CD4-positive, alpha-beta T cell (primary cell): ENCODE measurements at regions not wholly inside any gene's neighbourhood (a gene's known extent, or its start where the extent isn't known, plus 50 kb on each side); places are given as distances from the start of the nearest gene placed in this dataset.

Source experiments
- ATAC-seq: fragments of 200-7000 bp; cut with Tn5 transposase; one replicate; pipeline ENCODE4 v1.10.0; 2022; ENCODE audit warnings: mild to moderate bottlenecking; ENCODE audit not compliant: poor library complexity
- CTCF ChIA-PET: fragments of 350-600 bp; sonication (Branson Sonifier 250); formaldehyde crosslinking; loops from one replicate; lab custom pipeline; 2021; ENCODE audit warnings: antibody characterized with exemption, inconsistent platforms; lab: Charles Lee
- POLR2A ChIA-PET: fragments of 350-600 bp; sonication (Branson Sonifier 250); formaldehyde crosslinking; loops from one replicate; lab custom pipeline; 2021; ENCODE audit warnings: antibody characterized with exemption, inconsistent platforms; lab: Charles Lee
- DNase-seq, 14 experiments: peaks; one replicate each; pipeline ENCODE4 v3.0.0-alpha.2; 2013 to 2020; ENCODE audit warnings: mixed read lengths in 2 of 14
- H3K27ac ChIP-seq, 2 donors: one replicate each; pipeline versions ENCODE4 v1.5.1 to v1.7.0; 2013; ENCODE audit warnings: low read length in 2 of 2, low read depth in 1 of 2, mild to moderate bottlenecking in 1 of 2
- H3K27me3 ChIP-seq, 2 experiments: 1 replicate in 1 of 2; 2 replicates in 1 of 2; pipeline versions ENCODE4 v1.6.1 to v1.7.0; 2013; ENCODE audit warnings: low read length in 2 of 2, control low read depth in 1 of 2, mild to moderate bottlenecking in 1 of 2, moderate library complexity in 1 of 2; ENCODE audit not compliant: insufficient read depth in 2 of 2, control insufficient read depth in 1 of 2
- H3K36me3 ChIP-seq: one replicate; pipeline ENCODE4 v1.6.1; 2013; ENCODE audit warnings: low read length, control low read depth; ENCODE audit not compliant: insufficient read depth
- H3K4me1 ChIP-seq: one replicate; pipeline ENCODE4 v1.6.1; 2013; ENCODE audit warnings: low read length, control low read depth; ENCODE audit not compliant: insufficient read depth
- H3K4me3 ChIP-seq: one replicate; pipeline ENCODE4 v1.5.1; 2013; ENCODE audit warnings: mild to moderate bottlenecking, low read length, moderate library complexity
- H3K9me3 ChIP-seq, 2 experiments: 1 replicate in 1 of 2; 2 replicates in 1 of 2; pipeline versions ENCODE4 v1.6.1 to v1.7.0; 2013; ENCODE audit warnings: low read length in 2 of 2, mild to moderate bottlenecking in 2 of 2, control low read depth in 1 of 2, moderate library complexity in 1 of 2; ENCODE audit not compliant: control insufficient read depth in 1 of 2, insufficient read depth in 1 of 2
- H3K27ac Mint-ChIP-seq: one replicate; pipeline ENCODE4 v1.8.0; 2020; ENCODE audit warnings: mixed read lengths
- H3K27me3 Mint-ChIP-seq: one replicate; pipeline ENCODE4 v1.8.0; 2021; ENCODE audit warnings: mixed read lengths
- H3K36me3 Mint-ChIP-seq: one replicate; pipeline ENCODE4 v1.8.0; 2021; ENCODE audit warnings: low read depth, mixed read lengths
- H3K4me1 Mint-ChIP-seq: one replicate; pipeline ENCODE4 v1.8.0; 2021; ENCODE audit warnings: low read depth, mixed read lengths
- H3K4me3 Mint-ChIP-seq: one replicate; pipeline ENCODE4 v1.8.0; 2020; ENCODE audit warnings: mild to moderate bottlenecking, mixed read lengths
- H3K9me3 Mint-ChIP-seq: one replicate; pipeline ENCODE4 v1.8.0; 2020; ENCODE audit warnings: mixed read lengths
- CTCF ChIP-seq: fragments of 200-600 bp; IDR thresholded peaks from one replicate; pipeline ENCODE4 v1.8.0; 2022; ENCODE audit warnings: antibody characterized with exemption, mild to moderate bottlenecking
- intact Hi-C, 2 experiments: fragments of 100-400 bp; cut with DNase I in 1 of 2; cut with micrococcal nuclease in 1 of 2; formaldehyde crosslinking; loops; one replicate each; pipeline versions ENCODE4 v1.15.1 to v1.9.0; 2023 to 2025; cut with DNase I, micrococcal nuclease

GRCh38 chr18:68402784-68403183 is 312.1 kb downstream of the TMX3 start:
- POLR2A ChIA-PET: no interaction called here
- ATAC-seq (no peak), DNase-seq (no peak)
- Mint-ChIP-seq H3K4me1 (no peaks in the 10 kb centered on the region), H3K27me3 (no peaks in the 10 kb centered on the region), H3K4me3 (no peak overlapping the region), H3K27ac (no peak overlapping the region), H3K36me3 (no peaks in the 10 kb centered on the region), H3K9me3 (no peaks in the 10 kb centered on the region)
- H3K36me3 ChIP-seq: no peaks in the 10 kb centered on the region
- no peaks in the 10 kb centered on the region for H3K4me1 ChIP-seq
- H3K27me3 ChIP-seq: no peaks in the 10 kb centered on the region
- H3K9me3 ChIP-seq: no peaks in the 10 kb centered on the region
- H3K27ac ChIP-seq: no peak overlapping the region
- no peak for TF ChIP-seq CTCF
- H3K4me3 ChIP-seq: no peak overlapping the region
- intact Hi-C loops: no loop called here
- CTCF ChIA-PET: no interaction called here

GRCh38 chr18:68400889-68401288 is 314.0 kb downstream of the TMX3 start:
- POLR2A ChIA-PET: no interaction called here
- Mint-ChIP-seq H3K27me3 (no peaks in the 10 kb centered on the region), H3K27ac (no peak overlapping the region), H3K9me3 (no peaks in the 10 kb centered on the region), H3K36me3 (no peaks in the 10 kb centered on the region), H3K4me3 (no peak overlapping the region), H3K4me1 (no peaks in the 10 kb centered on the region)
- Histone ChIP-seq H3K27ac (no peak overlapping the region), H3K4me1 (no peaks in the 10 kb centered on the region), H3K9me3 (no peaks in the 10 kb centered on the region), H3K4me3 (no peak overlapping the region), H3K36me3 (no peaks in the 10 kb centered on the region), H3K27me3 (no peaks in the 10 kb centered on the region)
- no peak for TF ChIP-seq CTCF
- intact Hi-C loops: no loop called here
- no peak for ATAC-seq
- no peak for DNase-seq
- CTCF ChIA-PET: no interaction called here

GRCh38 chr18:68399721-68400120 is 315.2 kb downstream of the TMX3 start:
- Histone ChIP-seq H3K27ac (no peak overlapping the region), H3K4me3 (no peak overlapping the region), H3K36me3 (no peaks in the 10 kb centered on the region), H3K27me3 (no peaks in the 10 kb centered on the region), H3K4me1 (no peaks in the 10 kb centered on the region), H3K9me3 (peaks cover 0 to 4% of the 10 kb centered on the region in 2 experiments)
- H3K36me3 Mint-ChIP-seq: no peaks in the 10 kb centered on the region
- ChIA-PET POLR2A (no interaction called here), CTCF (no interaction called here)
- TF ChIP-seq CTCF: no peak
- H3K4me1 Mint-ChIP-seq: no peaks in the 10 kb centered on the region
- H3K4me3 Mint-ChIP-seq: no peak overlapping the region
- DNase-seq (no peak), ATAC-seq (no peak)
- H3K27me3 Mint-ChIP-seq: no peaks in the 10 kb centered on the region
- no peak overlapping the region for H3K27ac Mint-ChIP-seq
- intact Hi-C loops: no loop called here
- H3K9me3 Mint-ChIP-seq: no peaks in the 10 kb centered on the region
